HepG2 (cell line): ENCODE measurements at regions not wholly inside any gene's neighbourhood (a gene's known extent, or its start where the extent isn't known, plus 50 kb on each side); places are given as distances from the start of the nearest gene placed in this dataset.

Source experiments
- CBX1 ChIP-seq: IDR thresholded peaks from one replicate; pipeline ENCODE4 v1.6.1; 2016; ENCODE audit warnings: antibody characterized with exemption, low read depth
- FOSL1 ChIP-seq: sonication (generic); formaldehyde crosslinking; IDR thresholded peaks from 2 replicates; pipeline ENCODE4 v1.9.0; 2021; ENCODE audit warnings: missing genetic modification reagents, borderline replicate concordance
- KLF9 ChIP-seq: IDR thresholded peaks from 2 replicates; pipeline ENCODE4 v1.6.1; 2016; ENCODE audit warnings: low read depth
- MEF2D ChIP-seq: sonication (generic); formaldehyde crosslinking; IDR thresholded peaks from 2 replicates; pipeline ENCODE4 v1.5.1; 2020; ENCODE audit warnings: mild to moderate bottlenecking, missing genetic modification reagents
- PAWR ChIP-seq: sonication (generic); formaldehyde crosslinking; IDR thresholded peaks from 2 replicates; pipeline ENCODE4 v1.4.0; 2020; ENCODE audit warnings: missing genetic modification reagents, mild to moderate bottlenecking, borderline replicate concordance
- PBX3 ChIP-seq: sonication (generic); formaldehyde crosslinking; IDR thresholded peaks from 2 replicates; pipeline ENCODE4 v1.8.1; 2023; ENCODE audit warnings: missing genetic modification reagents, inconsistent platforms, borderline replicate concordance
- POLR2AphosphoS5 ChIP-seq: IDR thresholded peaks from 2 replicates; pipeline ENCODE4 v1.6.1; 2012; ENCODE audit warnings: low read depth, low read length
- RERE ChIP-seq: IDR thresholded peaks from 2 replicates; pipeline ENCODE4 v1.6.1; 2016; ENCODE audit warnings: low read depth, missing genetic modification reagents, missing compliant biosample characterization
- SIN3B ChIP-seq: fragments of 150-350 bp; IDR thresholded peaks from 2 replicates; pipeline ENCODE4 v1.6.1; 2014; ENCODE audit warnings: low read length
- SNRNP70 ChIP-seq: fragments of 200-400 bp; formaldehyde crosslinking; IDR thresholded peaks from 2 replicates; pipeline ENCODE4 v1.6.1; 2017; ENCODE audit warnings: mild to moderate bottlenecking, low read depth, low read length, moderate library complexity
- TBX2 ChIP-seq: sonication (generic); formaldehyde crosslinking; IDR thresholded peaks from 2 replicates; pipeline ENCODE4 v1.5.0; 2020; ENCODE audit warnings: missing genetic modification reagents, mild to moderate bottlenecking, borderline replicate concordance
- TP53 ChIP-seq: sonication (generic); formaldehyde crosslinking; conservative IDR thresholded peaks from 2 replicates; pipeline ENCODE4 v1.4.0; 2020; ENCODE audit warnings: missing genetic modification reagents
- ZIK1 ChIP-seq: sonication (generic); formaldehyde crosslinking; IDR thresholded peaks from 2 replicates; pipeline ENCODE4 v1.5.0; 2020; ENCODE audit warnings: mild to moderate bottlenecking, low read depth, missing genetic modification reagents, borderline replicate concordance
- ZNF260 ChIP-seq: sonication (generic); formaldehyde crosslinking; IDR thresholded peaks from 2 replicates; pipeline ENCODE4 v1.4.0; 2020; ENCODE audit warnings: missing genetic modification reagents, low read depth, mild to moderate bottlenecking, borderline replicate concordance
- ZNF292 ChIP-seq: sonication (generic); formaldehyde crosslinking; IDR thresholded peaks from 2 replicates; pipeline ENCODE4 v1.8.1; 2022; ENCODE audit warnings: mild to moderate bottlenecking, low read depth, missing genetic modification reagents, borderline replicate concordance
- ZNF432 ChIP-seq: sonication (generic); formaldehyde crosslinking; IDR thresholded peaks from 2 replicates; pipeline ENCODE4 v1.5.0; 2020; ENCODE audit warnings: missing genetic modification reagents, mild to moderate bottlenecking, borderline replicate concordance
- ZNF510 ChIP-seq: sonication (generic); formaldehyde crosslinking; IDR thresholded peaks from 2 replicates; pipeline ENCODE4 v1.4.0; 2020; ENCODE audit warnings: low read depth, mild to moderate bottlenecking, missing genetic modification reagents
- ZNF530 ChIP-seq: sonication (generic); formaldehyde crosslinking; IDR thresholded peaks from 2 replicates; pipeline ENCODE4 v1.5.0; 2020; ENCODE audit warnings: low read depth, mild to moderate bottlenecking, missing genetic modification reagents
- ZNF720 ChIP-seq: sonication (generic); formaldehyde crosslinking; IDR thresholded peaks from 2 replicates; pipeline ENCODE4 v1.4.0; 2020; ENCODE audit warnings: missing genetic modification reagents
- ZNF75D ChIP-seq: sonication (generic); formaldehyde crosslinking; IDR thresholded peaks from 2 replicates; pipeline ENCODE4 v1.8.1; 2023; ENCODE audit warnings: missing genetic modification reagents, mild to moderate bottlenecking, borderline replicate concordance

- TF ChIP-seq RERE (CRISPR knock-in tag) (no peak), PBX3 (no peak), MEF2D (CRISPR knock-in tag) (0 out of 2 replicates have a peak, but pooled peaks have one; percentile 37), ZNF260 (CRISPR knock-in tag) (no peak), ZNF432 (CRISPR knock-in tag) (no peak), TP53 (CRISPR knock-in tag) (0 out of 2 replicates have a peak, but pooled peaks have one; percentile 14), ZNF292 (CRISPR knock-in tag) (peak; percentile 49; the same call in 1 of the 2 replicates), PAWR (CRISPR knock-in tag) (peak; percentile 40; the same call in 1 of the 2 replicates), TBX2 (peak; percentile 21; the same call in 1 of the 2 replicates), FOSL1 (CRISPR knock-in tag) (no peak), ZNF720 (CRISPR knock-in tag) (no peak), SNRNP70 (no peak), KLF9 (CRISPR knock-in tag) (no peak), ZNF530 (CRISPR knock-in tag) (no peak), ZNF510 (CRISPR knock-in tag) (no peak), POLR2AphosphoS5 (no peak), SIN3B (no peak), ZIK1 (0 out of 2 replicates have a peak, but pooled peaks have one; percentile 24), ZNF75D (no peak), CBX1 (no peak)
These were observed 74.5 kb upstream of the DYNLRB2 start (continued) for GRCh38 chr16:80466024-80466987.
